Small intestine (tissue), 7 donors: ENCODE measurements at regions not wholly inside any gene's neighbourhood (a gene's known extent, or its start where the extent isn't known, plus 50 kb on each side); places are given as distances from the start of the nearest gene placed in this dataset.

Experiments used
- DNase-seq, 2 donors: peaks; one replicate each; pipeline versions ENCODE4 v3.0.0 to v3.0.0-alpha.2; 2013
- FAIRE-seq: peaks from 2 replicates; lab custom pipeline; 2012; peaks lifted over from hg19 to GRCh38; lab: Jason Lieb, UNC
- H3K27ac ChIP-seq, 3 donors: one replicate each; pipeline ENCODE4 v1.5.1; 2013; ENCODE audit warnings: low read length in 2 of 3, mild to moderate bottlenecking in 2 of 3, control low read depth in 1 of 3, inconsistent platforms in 1 of 3, low read depth in 1 of 3, moderate library complexity in 1 of 3
- H3K27me3 ChIP-seq, 3 donors: one replicate each; pipeline ENCODE4 v1.6.1; 2013; ENCODE audit warnings: low read length in 3 of 3, inconsistent platforms in 1 of 3; ENCODE audit not compliant: control insufficient read depth in 3 of 3, insufficient read depth in 3 of 3
- H3K36me3 ChIP-seq, 3 donors: one replicate each; pipeline ENCODE4 v1.6.1; 2013; ENCODE audit warnings: low read length in 3 of 3, inconsistent platforms in 1 of 3, low read depth in 1 of 3, mild to moderate bottlenecking in 1 of 3, moderate library complexity in 1 of 3; ENCODE audit not compliant: control insufficient read depth in 3 of 3, insufficient read depth in 2 of 3
- H3K4me1 ChIP-seq, 3 donors: one replicate each; pipeline ENCODE4 v1.6.1; 2013; ENCODE audit warnings: low read length in 2 of 3, inconsistent platforms in 1 of 3, low read depth in 1 of 3, mild to moderate bottlenecking in 1 of 3, moderate library complexity in 1 of 3; ENCODE audit not compliant: control insufficient read depth in 3 of 3, insufficient read depth in 2 of 3
- H3K4me3 ChIP-seq, 3 donors: one replicate each; pipeline ENCODE4 v1.5.1; 2013; ENCODE audit warnings: low read length in 3 of 3, control low read depth in 1 of 3, inconsistent platforms in 1 of 3, low read depth in 1 of 3, mild to moderate bottlenecking in 1 of 3, moderate library complexity in 1 of 3
- H3K9me3 ChIP-seq, 2 donors: one replicate each; pipeline ENCODE4 v1.6.1; 2013; ENCODE audit warnings: low read depth in 1 of 2, low read length in 1 of 2; ENCODE audit not compliant: control insufficient read depth in 2 of 2, insufficient read depth in 1 of 2
- WGBS, 3 donors: extraction: QIAGEN DNeasy Blood & Tissue Kit; methylation state at CpG; one replicate each; pipeline ENCODE4 v1.1.7; 2013; 5-methylcytosine and 5-hydroxymethylcytosine counted together
- donor health status: healthy with polysubstance abuse.
- donor health status: control.
- donor health status: control.
- donor health status: Bipolar disorder and iron deficiency.
- donor health status: healthy.

DNA sequence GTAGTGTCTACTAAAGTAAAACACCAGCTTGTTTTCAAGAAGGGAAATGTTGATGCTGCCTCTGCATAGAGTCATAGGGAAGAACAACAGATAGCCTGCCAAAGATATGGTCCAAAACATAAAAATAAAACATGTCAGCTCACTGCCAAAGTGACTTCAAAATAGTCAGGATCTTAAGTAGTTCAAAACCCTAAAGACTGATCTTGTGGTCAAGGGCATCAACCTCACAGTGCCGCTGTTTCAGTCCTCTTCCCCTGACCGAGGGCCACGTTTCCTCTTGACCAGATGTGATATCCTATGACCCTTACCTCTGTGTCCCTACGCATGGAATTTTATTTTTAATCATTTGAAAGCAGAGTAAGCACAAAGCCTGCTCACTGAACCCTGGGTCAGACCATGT lies 104.2 kb upstream of the CNKSR3 start:
- 71 to 92% (median 82%) methylated on average over 4 of the region's 4 CpGs for WGBS, 3 donors
- no peak for FAIRE-seq
- no peaks in the 10 kb centered on the region for H3K27me3 ChIP-seq
- no peaks in the 10 kb centered on the region for H3K36me3 ChIP-seq
- H3K4me3 ChIP-seq: no peak overlapping the region
- H3K4me1 ChIP-seq: peaks cover 0 to 5% (median 3%) of the 10 kb centered on the region in 3 donors
- no peak overlapping the region for H3K27ac ChIP-seq
- DNase-seq: no peak
- H3K9me3 ChIP-seq: no peaks in the 10 kb centered on the region

DNA sequence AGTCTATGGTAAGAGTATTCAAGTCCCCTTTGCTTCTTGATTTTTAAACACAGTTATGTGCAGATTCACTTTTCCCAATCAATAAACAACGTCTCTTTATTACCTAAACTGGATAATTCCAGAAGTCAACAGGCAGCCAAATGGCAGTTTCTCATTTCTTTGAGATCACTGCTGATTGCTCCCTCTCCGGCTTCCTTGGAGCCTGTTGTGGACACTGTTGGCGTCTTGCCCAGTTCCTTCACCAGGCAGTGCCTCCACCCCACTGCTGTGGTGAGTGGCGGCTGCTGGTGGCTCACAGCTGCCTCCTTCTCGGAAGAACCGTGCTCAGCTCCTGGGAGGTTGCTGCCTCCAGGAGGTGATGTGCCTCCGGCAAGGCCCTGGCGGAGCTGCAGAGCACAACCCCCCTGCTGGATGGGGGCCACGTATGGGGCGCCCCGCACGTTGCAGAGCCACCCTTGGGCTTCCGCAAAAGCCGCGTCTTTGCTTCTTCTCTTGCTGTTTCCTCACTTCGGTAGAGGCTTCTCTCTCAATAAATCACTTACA lies 105.1 kb upstream of the CNKSR3 start:
- 16 to 52% (median 29%) methylated on average over 16 of the region's 16 CpGs for WGBS, 3 donors
- Histone ChIP-seq H3K27ac (peak overlapping the region in 1 of 3 donors; percentile 61), H3K4me3 (peak overlapping the region in 1 of 3 donors; percentile 27), H3K36me3 (no peaks in the 10 kb centered on the region), H3K9me3 (no peaks in the 10 kb centered on the region), H3K4me1 (peaks cover 0 to 5% (median 3%) of the 10 kb centered on the region in 3 donors), H3K27me3 (no peaks in the 10 kb centered on the region)
- FAIRE-seq (no peak), DNase-seq (peak; percentile 59 to 93)

DNA sequence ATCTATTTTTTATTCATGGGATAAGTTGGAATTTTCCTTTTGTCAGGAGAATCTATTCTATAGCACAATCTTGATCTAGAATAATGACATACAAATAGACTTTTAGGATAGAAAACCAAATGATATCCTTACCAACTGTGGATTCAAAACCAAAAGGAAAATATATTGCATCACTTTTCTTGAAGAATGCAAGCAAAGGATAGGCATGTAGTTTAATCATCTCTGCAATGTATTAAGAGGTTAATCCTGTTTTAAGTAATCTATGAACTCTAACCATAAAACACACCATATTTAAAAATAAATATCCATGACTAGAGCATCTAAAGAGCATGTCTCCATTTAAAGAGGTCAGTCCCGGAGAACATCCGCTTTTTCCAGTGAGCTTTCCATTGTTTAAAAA lies 106.7 kb upstream of the CNKSR3 start:
- WGBS, 3 donors: 93 to 96% (median 94%) methylated on average over 2 of the region's 2 CpGs
- H3K27ac ChIP-seq: no peak overlapping the region
- no peaks in the 10 kb centered on the region for H3K9me3 ChIP-seq
- peaks cover 0 to 5% (median 3%) of the 10 kb centered on the region in 3 donors for H3K4me1 ChIP-seq
- no peak for FAIRE-seq
- no peak overlapping the region for H3K4me3 ChIP-seq
- no peaks in the 10 kb centered on the region for H3K27me3 ChIP-seq
- no peak for DNase-seq
- H3K36me3 ChIP-seq: no peaks in the 10 kb centered on the region

DNA sequence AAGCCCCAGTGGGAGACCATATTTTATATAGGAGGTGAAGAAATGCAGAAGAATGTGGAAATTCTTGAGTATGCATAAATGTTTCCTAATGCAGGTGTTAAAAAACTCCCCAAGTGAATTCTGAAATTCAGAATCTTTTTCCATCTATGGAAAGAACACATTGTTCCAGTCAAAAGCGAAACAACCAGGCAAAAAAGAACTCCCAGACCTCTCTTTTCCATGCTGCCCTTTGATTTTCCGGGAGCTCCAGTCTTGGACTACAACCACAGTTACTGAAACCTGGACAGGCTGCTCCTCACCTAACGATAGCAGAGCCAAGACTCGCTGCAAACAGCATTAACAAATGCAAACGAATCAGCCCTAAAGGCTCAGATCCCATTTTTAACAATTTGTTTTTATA lies 108.7 kb upstream of the CNKSR3 start:
- H3K27ac ChIP-seq: no peak overlapping the region
- WGBS, 3 donors: 4 to 53% (median 26%) methylated on average over 5 of the region's 5 CpGs
- no peaks in the 10 kb centered on the region for H3K27me3 ChIP-seq
- no peak for FAIRE-seq
- peaks cover 0 to 3% of the 10 kb centered on the region in 2 donors for H3K9me3 ChIP-seq
- H3K36me3 ChIP-seq: no peaks in the 10 kb centered on the region
- H3K4me1 ChIP-seq: peaks cover 0 to 4% (median 1%) of the 10 kb centered on the region in 3 donors
- no peak overlapping the region for H3K4me3 ChIP-seq
- peak in 1 of 2 donors; percentile 58 for DNase-seq

DNA sequence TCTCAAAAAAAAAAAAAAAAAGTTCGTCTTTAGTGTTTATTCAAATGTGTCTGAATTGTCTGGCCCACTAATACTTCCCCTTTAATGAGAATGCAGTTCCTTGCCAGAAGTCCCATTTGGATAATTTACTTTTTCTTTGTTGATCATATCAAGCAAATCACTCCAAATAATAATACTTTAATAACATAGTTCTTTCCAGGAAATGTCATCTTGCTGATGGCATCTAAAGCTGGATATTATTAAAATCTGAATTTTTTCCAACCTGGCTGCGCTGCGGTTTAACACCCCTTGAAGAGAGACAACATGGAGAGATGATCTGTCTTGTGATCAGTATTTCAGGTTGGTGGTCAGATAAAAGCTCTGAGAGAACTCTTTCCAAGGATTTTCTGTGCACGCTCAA lies 111.2 kb upstream of the CNKSR3 start:
- no peak overlapping the region for H3K27ac ChIP-seq
- no peaks in the 10 kb centered on the region for H3K36me3 ChIP-seq
- no peak for FAIRE-seq
- H3K4me3 ChIP-seq: no peak overlapping the region
- peaks cover 0 to 7% of the 10 kb centered on the region in 2 donors for H3K9me3 ChIP-seq
- peaks cover 0 to 4% (median 1%) of the 10 kb centered on the region in 3 donors for H3K4me1 ChIP-seq
- no peak for DNase-seq
- H3K27me3 ChIP-seq: no peaks in the 10 kb centered on the region
- 67 to 87% (median 86%) methylated on average over 4 of the region's 4 CpGs for WGBS, 3 donors

DNA sequence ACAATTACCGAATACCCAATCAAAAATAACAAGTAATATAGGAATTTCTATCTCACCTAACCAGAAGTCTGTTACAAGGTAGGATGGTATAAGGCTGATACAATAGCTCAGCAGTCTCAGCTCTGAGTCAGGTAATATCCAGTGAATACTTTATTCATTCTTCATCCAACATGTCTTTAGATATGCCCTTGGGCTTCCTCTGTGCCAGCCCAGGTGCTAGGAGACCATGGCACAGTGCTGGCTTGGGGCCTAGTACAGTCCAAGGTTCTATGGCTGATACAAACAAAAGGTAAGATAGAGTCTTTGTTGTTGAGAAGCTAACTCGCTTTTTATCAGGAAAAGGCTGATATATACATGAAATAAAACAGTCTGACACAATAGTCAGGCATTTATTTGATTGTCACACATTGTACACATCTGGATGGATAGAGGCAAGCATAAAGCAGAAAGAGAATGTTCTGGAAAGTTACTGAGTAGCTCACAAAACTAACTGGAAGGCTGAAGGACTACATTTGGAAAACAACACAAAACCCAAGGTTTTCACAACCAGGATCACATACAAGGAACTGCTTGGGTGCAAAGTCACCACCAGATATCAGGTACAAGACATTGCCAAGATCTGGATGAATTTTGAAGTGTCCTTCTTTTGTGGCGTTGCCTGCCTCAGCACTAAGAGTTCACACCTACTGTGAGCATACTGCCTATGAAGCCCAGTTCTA lies 110.4 kb upstream of the SCAF8 start:
- Histone ChIP-seq H3K4me3 (no peak overlapping the region), H3K27me3 (no peaks in the 10 kb centered on the region), H3K27ac (no peak overlapping the region), H3K9me3 (peaks cover 0 to 7% of the 10 kb centered on the region in 2 donors), H3K36me3 (no peaks in the 10 kb centered on the region), H3K4me1 (peaks cover 0 to 4% (median 1%) of the 10 kb centered on the region in 3 donors)
- DNase-seq: peak; percentile 17 to 82
- 19 to 63% (median 33%) methylated on average over 3 of the region's 3 CpGs for WGBS, 3 donors
- no peak for FAIRE-seq

DNA sequence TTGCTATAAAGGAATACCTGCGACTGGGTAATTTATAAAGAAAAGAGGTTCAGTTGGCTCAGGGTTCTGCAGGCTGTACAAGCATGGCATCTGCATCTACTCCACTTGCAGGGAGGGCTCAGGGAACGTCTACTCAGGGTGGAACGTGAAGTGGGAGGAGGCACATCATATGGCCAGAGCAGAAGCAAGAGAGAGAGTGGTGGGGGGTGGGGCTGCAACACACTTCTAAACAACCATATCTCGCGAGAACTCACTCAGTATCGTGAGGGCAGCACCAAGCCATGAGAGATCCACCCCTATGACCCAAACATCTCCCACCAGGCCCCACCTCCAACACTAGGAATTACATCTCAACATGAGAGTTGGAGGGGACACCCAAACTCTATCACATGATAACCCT lies 109.8 kb upstream of the SCAF8 start:
- FAIRE-seq: no peak
- 50 to 77% (median 58%) methylated on average over 6 of the region's 6 CpGs for WGBS, 3 donors

DNA sequence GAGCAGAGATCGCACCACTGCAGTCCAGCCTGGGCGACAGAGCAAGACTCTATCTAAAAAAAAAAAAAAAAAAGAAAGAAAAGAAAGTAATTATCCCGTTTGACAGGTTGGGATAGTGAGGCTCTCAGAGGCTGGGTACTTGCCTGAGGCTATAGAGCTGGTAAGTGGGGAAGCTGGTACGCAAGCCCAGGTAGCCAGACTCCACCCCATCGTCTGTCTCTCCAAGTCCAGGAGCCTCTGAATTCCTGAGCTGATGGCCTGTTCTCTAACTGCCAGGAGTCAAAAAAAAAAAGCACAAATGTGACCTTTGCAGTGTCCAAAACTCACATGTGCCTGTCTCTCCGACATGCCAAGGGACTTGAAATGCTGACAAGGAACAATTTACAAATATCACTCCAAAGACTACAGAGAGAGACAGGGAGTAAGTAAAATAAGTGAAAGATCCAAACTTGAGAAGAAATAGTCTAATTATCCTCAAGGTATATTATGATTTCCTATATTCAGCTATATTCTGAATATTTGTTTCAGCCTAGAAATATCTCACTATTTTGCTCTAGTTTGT lies 109.1 kb upstream of the SCAF8 start:
- H3K27ac ChIP-seq: no peak overlapping the region
- no peak overlapping the region for H3K4me3 ChIP-seq
- 82 to 91% (median 87%) methylated on average over 6 of the region's 6 CpGs for WGBS, 3 donors
- DNase-seq (no peak), FAIRE-seq (no peak)
- H3K27me3 ChIP-seq: no peaks in the 10 kb centered on the region
- H3K36me3 ChIP-seq: no peaks in the 10 kb centered on the region
- peaks cover 0 to 7% of the 10 kb centered on the region in 2 donors for H3K9me3 ChIP-seq
- H3K4me1 ChIP-seq: peaks cover 0 to 4% (median 1%) of the 10 kb centered on the region in 3 donors

More for the DNA sequence above, 109.8 kb upstream of the SCAF8 start:
- Histone ChIP-seq H3K9me3 (peaks cover 0 to 7% of the 10 kb centered on the region in 2 donors), H3K27ac (no peak overlapping the region), H3K36me3 (no peaks in the 10 kb centered on the region), H3K4me3 (no peak overlapping the region), H3K4me1 (peaks cover 0 to 4% (median 1%) of the 10 kb centered on the region in 3 donors), H3K27me3 (no peaks in the 10 kb centered on the region)
- DNase-seq: no peak
